ENCODE measurements at regions not wholly inside any gene's neighbourhood (a gene's known extent, or its start where the extent isn't known, plus 50 kb on each side); places are given as distances from the start of the nearest gene placed in this dataset.

- Histone ChIP-seq H3K27me3 (ENCODE audit: control insufficient read depth, insufficient read depth, low read length) (no peaks in the 10 kb centered on the region), H3K4me1 (ENCODE audit: control insufficient read depth in 2 of 3, insufficient read depth in 2 of 3, low read depth in 1 of 3, low read length in 3 of 3) (no peaks in the 10 kb centered on the region), H3K4me3 (ENCODE audit: low read length in 3 of 3) (no peak overlapping the region), H3K9me3 (ENCODE audit: control insufficient read depth in 2 of 3, insufficient read depth in 1 of 3, low read length in 3 of 3) (no peaks in the 10 kb centered on the region), H3K27ac (ENCODE audit: low read depth in 2 of 2, low read length in 2 of 2) (no peak overlapping the region), H3K36me3 (ENCODE audit: control insufficient read depth in 2 of 3, insufficient read depth in 3 of 3, low read length in 3 of 3) (no peaks in the 10 kb centered on the region), H3K9ac (ENCODE audit: low read length in 3 of 3) (no peak overlapping the region)
- no peak for DNase-seq
- intact Hi-C loops (cut with DNase I) = no loop called here
- no peak for TF ChIP-seq CTCF (IDR thresholded peaks at IDR 0.05; ENCODE audit: borderline replicate concordance, extremely low read depth, insufficient read depth)
- FAIRE-seq = no peak
Measured at GRCh38 chr6:94389218-94389617, 969.9 kb upstream of the EPHA7 start.

GRCh38 chr6:94377835-94378234 is 958.5 kb upstream of the EPHA7 start:
- Histone ChIP-seq H3K9me3 (ENCODE audit: control insufficient read depth in 2 of 3, insufficient read depth in 1 of 3, low read length in 3 of 3) (no peaks in the 10 kb centered on the region), H3K27me3 (ENCODE audit: control insufficient read depth, insufficient read depth, low read length) (no peaks in the 10 kb centered on the region), H3K36me3 (ENCODE audit: control insufficient read depth in 2 of 3, insufficient read depth in 3 of 3, low read length in 3 of 3) (no peaks in the 10 kb centered on the region), H3K4me3 (ENCODE audit: low read length in 3 of 3) (no peak overlapping the region), H3K9ac (ENCODE audit: low read length in 3 of 3) (no peak overlapping the region), H3K4me1 (ENCODE audit: control insufficient read depth in 2 of 3, insufficient read depth in 2 of 3, low read depth in 1 of 3, low read length in 3 of 3) (no peaks in the 10 kb centered on the region), H3K27ac (ENCODE audit: low read depth in 2 of 2, low read length in 2 of 2) (no peak overlapping the region)
- FAIRE-seq (no peak), DNase-seq (no peak)
- intact Hi-C loops (cut with DNase I) = no loop called here
- no peak for TF ChIP-seq CTCF (IDR thresholded peaks at IDR 0.05; ENCODE audit: borderline replicate concordance, extremely low read depth, insufficient read depth)

GRCh38 chr6:94376876-94377275 is 957.5 kb upstream of the EPHA7 start:
- Histone ChIP-seq H3K9me3 (ENCODE audit: control insufficient read depth in 2 of 3, insufficient read depth in 1 of 3, low read length in 3 of 3) (no peaks in the 10 kb centered on the region), H3K27me3 (ENCODE audit: control insufficient read depth, insufficient read depth, low read length) (no peaks in the 10 kb centered on the region), H3K4me3 (ENCODE audit: low read length in 3 of 3) (no peak overlapping the region), H3K9ac (ENCODE audit: low read length in 3 of 3) (no peak overlapping the region), H3K4me1 (ENCODE audit: control insufficient read depth in 2 of 3, insufficient read depth in 2 of 3, low read depth in 1 of 3, low read length in 3 of 3) (no peaks in the 10 kb centered on the region), H3K36me3 (ENCODE audit: control insufficient read depth in 2 of 3, insufficient read depth in 3 of 3, low read length in 3 of 3) (no peaks in the 10 kb centered on the region), H3K27ac (ENCODE audit: low read depth in 2 of 2, low read length in 2 of 2) (no peak overlapping the region)
- intact Hi-C loops (cut with DNase I) = no loop called here
- FAIRE-seq = no peak
- DNase-seq = no peak
- TF ChIP-seq CTCF (IDR thresholded peaks at IDR 0.05; ENCODE audit: borderline replicate concordance, extremely low read depth, insufficient read depth) = no peak

GRCh38 chr6:94372229-94372628 is 952.9 kb upstream of the EPHA7 start:
- H3K36me3 ChIP-seq (ENCODE audit: control insufficient read depth in 2 of 3, insufficient read depth in 3 of 3, low read length in 3 of 3) = no peaks in the 10 kb centered on the region
- no peak for TF ChIP-seq CTCF (IDR thresholded peaks at IDR 0.05; ENCODE audit: borderline replicate concordance, extremely low read depth, insufficient read depth)
- no peak overlapping the region for H3K9ac ChIP-seq (ENCODE audit: low read length in 3 of 3)
- no peak overlapping the region for H3K27ac ChIP-seq (ENCODE audit: low read depth in 2 of 2, low read length in 2 of 2)
- no peaks in the 10 kb centered on the region for H3K9me3 ChIP-seq (ENCODE audit: control insufficient read depth in 2 of 3, insufficient read depth in 1 of 3, low read length in 3 of 3)
- H3K4me1 ChIP-seq (ENCODE audit: control insufficient read depth in 2 of 3, insufficient read depth in 2 of 3, low read depth in 1 of 3, low read length in 3 of 3) = no peaks in the 10 kb centered on the region
- H3K4me3 ChIP-seq (ENCODE audit: low read length in 3 of 3) = no peak overlapping the region
- FAIRE-seq = no peak
- no peaks in the 10 kb centered on the region for H3K27me3 ChIP-seq (ENCODE audit: control insufficient read depth, insufficient read depth, low read length)
- intact Hi-C loops (cut with DNase I) = no loop called here
- DNase-seq = no peak

All from kidney (tissue), 13 donors.